RCC 7860 (cell line): ENCODE measurements at regions not wholly inside any gene's neighbourhood (a gene's known extent, or its start where the extent isn't known, plus 50 kb on each side); places are given as distances from the start of the nearest gene placed in this dataset.
"Not testable (repeated sequence)": the region's sequence is repeated elsewhere in the genome, so short reads cannot be mapped to it uniquely, and the experiment has no call there.

ENCODE experiments used
- DNase-seq: peaks from one replicate; pipeline ENCODE4 v3.0.0-alpha.2; 2015; ENCODE audit warnings: low spot score
- FAIRE-seq: peaks from 2 replicates; lab custom pipeline; 2012; peaks lifted over from hg19 to GRCh38; lab: Jason Lieb, UNC

DNA sequence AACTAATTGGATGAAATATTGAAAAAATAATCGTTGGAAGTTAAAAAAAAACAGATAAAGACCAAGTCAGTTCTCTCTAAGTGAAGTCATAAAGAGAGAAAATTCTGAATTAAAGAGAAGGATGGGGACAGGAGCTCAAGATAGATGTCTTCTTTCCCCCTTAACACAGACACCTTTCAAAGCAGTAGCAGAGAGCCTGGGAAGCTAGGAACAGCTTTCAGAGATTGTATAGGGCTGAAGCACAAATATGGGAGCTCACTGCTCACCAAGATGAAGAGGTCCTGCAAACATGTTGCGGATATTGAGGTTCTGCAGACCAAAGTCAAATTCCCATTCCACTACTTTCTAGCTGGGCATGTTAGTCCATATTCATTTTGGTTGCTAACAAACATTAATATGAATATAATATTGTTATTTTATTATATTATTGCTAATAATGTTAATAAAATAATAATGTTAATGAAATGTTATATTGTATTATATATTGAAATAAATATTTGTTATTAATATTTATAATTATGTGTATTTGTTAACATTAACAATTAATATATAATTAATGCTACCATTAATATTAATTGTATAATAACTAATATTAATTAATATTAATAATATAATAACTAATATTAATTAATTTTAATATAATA lies 319.1 kb downstream of the OXSM start:
- peak; percentile 90 for FAIRE-seq
- no peak for DNase-seq

DNA sequence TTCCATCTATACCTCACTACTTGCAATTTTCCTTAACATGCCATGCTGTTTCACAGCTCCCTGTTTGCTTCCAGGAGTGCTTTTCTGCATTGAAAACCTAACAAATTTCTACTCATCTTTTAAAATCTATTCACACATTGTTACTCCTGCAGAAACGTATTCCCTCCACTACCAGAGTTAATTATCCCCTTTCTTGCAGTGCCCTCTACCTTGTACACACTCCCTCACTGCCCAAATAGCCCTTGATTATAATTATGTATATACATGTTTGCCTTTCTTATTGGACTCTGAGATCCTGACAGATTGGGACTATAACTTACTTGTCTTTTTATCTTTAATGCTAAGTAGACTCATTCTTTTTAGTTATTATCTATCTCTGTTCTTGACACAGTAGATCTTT lies 325.0 kb downstream of the OXSM start:
- no peak for FAIRE-seq
- DNase-seq: no peak

DNA sequence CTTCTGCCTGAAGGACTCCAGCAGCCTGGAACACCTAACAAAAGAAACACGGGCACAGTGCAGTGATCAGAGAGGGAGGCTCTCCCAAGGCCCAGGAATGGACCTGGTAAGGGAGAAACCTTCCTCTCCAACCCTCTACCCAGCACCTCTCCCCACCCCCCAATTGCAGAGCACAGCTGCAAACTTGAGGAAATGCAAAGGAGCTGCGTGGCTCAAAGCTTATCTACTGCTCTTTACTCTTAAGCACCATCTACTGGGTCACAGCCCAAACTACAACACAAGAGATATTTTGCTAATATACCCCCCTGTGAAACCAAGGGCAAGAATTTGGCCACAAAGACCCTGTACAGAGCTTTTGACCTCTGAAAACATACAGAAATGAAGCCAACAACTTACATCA lies 328.3 kb downstream of the OXSM start:
- no peak for FAIRE-seq
- no peak for DNase-seq

DNA sequence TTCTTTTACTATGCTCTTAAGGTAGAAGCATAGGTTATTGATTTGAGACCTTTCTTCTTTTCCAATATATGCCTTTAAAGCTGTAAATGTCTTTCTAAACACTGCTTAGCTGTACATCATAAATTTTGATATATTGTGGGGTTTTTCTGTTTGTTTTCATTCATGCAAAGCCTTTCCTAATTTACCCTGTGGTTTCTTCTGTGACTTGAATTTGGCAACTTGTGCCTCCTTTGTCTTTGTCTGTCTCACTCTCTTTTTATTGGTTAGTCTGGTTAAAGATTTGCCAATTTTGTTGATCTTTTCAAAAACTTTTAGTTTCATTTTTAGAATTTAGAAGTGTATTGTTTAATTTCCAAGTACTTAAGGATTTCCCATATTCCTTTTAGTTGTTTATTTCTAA lies 343.1 kb downstream of the OXSM start:
- FAIRE-seq (no peak), DNase-seq (no peak)

DNA sequence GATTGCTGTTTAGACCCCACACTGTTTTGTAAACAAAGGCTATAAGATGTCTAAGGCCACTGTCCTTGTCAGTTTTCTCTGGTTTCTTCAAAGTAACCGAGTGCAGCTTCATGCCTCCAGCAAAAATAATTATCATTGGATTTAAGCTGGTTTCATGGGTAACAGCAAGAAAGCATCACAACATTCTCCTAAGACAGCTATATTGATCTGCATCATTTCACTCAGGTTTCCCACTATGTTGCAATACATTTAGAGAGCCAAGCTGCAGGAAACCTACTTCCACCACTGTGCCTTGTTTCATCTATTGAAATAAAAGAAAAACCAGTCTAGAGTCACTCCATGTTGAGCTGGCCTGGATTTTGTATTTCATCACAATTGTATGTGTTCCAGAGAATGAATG lies 351.4 kb downstream of the OXSM start:
- DNase-seq (no peak), FAIRE-seq (no peak)

DNA sequence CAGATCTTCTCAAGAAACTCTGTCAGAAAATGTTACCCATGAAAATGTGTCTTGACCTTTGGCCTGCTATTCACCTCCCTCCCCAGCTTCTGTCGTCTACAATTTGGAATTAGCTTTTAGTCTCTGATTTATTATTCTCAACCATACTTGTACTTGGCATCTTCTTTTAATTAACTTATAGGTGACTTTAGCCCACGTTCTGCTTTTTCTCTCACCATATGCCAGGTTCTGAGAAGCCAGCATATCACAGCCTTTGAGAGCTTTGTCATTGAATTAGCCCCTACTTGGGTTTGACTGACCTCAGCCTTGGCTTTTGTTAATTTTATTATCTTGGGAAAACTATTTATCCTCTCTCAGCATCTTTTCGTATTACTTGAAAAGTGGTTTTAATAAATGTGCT lies 355.9 kb downstream of the OXSM start:
- no peak for DNase-seq
- FAIRE-seq: no peak

DNA sequence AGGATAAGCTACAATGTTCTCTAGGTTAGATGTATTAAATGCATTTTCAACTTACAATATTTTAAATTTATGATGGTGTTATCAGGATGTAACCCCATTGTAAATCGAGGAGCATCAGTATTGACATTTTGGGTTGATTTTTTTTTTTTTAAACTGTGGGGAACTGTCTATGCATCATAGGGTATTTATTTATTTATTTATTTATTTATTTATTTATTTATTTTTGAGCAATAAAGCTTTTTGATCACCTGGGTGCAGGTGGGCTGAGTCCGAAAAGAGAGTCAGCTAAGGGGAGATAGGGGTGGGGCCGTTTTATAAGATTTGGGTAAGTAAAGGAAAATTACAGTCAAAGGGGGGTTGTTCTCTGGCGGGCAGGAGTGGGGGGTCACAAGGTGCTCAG lies 367.5 kb downstream of the OXSM start:
- DNase-seq, FAIRE-seq: not testable (repeated sequence)

DNA sequence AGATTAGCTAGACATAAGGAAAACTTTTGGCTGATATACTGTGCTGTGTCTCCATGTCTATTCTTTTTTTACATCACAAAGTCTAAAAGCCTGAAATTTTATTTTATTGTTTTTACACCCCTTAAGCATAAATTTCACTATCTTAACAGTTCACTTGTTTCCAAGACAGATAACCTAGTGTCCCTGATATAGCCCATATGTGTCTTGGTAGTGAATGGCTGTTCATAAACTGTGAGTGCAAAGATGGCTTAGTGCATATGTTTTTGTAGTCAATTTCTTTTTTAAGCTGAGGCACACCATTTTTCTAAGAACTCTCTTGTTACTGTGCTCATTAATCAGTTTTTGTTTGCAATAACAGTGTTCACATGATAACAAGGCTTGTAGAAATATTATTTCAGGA lies 381.1 kb downstream of the OXSM start:
- no peak for DNase-seq
- FAIRE-seq: no peak

DNA sequence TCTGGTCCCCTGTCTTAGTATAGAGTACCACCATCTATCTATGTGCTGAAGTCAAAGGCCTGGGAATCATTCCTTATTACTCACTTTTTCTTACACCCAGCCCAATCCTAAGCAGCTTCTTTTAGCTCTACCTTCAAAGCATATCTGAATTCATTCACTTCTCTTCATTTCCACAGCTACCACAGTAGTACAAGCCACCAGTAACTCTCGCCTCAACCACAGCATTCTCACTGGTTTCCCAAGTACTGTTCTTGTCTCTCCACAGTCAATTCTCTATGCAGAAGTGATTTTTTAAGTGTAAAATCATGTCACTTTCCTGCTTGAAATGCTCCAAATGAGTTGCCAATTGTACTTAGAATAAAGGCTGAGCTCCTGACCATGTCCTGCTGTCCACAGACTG lies 401.7 kb downstream of the OXSM start:
- FAIRE-seq (no peak), DNase-seq (no peak)

DNA sequence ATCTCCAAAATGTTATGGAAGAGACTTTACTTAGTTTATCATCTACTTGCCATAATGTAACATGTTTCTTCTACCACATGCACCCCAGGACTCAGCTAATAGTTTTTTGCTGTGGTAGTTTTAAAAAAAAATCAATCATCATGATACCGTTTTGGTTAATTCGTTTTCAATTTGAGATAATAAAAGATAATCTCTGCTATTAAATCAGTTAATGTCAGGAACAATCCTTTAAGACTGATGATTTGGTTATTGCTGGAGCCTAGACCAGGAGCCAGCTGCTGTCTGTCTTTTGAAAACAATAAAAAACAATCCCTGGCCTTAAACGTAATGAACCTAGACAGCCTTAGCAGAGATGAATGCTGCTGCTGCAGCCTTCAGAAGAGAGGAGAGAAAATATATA lies 403.7 kb downstream of the OXSM start:
- DNase-seq (no peak), FAIRE-seq (no peak)

DNA sequence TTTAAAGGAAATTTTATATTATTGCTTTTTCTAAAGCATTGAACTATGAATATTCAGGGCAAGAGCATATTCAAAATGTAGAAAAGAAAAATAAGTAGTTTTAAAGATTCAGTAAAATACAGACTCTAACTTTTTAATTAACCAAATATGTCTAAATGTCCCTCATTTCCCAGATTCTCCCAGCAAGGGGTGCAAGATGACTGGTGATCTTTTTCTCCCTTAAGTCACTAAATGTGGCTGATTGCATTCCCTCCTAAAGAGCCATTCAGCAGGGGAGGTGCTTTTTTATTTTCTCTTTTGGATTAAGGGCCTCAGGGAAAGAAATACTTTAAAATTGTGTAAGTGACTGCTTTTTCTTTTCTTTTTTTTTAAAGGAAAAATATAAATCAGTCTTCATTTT lies 406.9 kb downstream of the OXSM start:
- DNase-seq (no peak), FAIRE-seq (no peak)

DNA sequence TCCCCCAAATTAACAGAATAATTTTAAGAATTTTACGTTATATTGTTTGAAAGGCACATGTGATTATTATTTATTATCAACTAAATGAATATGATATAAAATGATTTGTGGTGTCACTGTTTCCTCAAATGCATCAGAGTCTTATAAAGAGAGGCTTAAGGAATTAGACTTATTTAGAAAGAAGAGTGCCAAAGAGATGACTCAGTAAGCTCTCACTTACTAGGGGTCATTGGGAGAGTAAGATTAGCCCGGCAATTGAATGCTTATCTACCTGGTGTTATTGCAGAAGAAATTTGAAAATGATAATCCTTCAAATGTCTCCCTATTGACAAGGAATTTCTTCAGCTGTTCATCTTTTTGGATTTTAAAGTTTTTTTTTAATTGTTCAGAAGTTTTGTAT lies 408.7 kb downstream of the OXSM start:
- no peak for FAIRE-seq
- no peak for DNase-seq

DNA sequence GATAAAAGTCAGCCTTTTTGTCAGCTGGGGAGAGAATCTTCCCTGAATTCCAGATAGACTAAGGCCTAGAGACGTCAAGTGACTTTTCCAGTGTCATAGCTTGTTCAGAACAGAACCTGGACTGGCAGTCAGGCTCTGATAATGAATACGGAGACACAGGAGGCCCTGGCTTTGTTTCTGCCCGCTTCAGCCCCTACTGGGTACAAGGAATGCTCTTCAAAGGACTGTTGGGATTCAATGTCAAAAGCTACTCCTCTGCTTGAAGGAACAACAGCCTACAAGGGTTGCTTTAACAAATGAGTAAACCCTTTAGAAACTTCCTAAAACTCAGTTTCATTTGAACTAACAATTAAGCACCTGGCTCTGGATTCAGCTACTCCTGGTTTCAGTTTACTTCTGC lies 412.3 kb downstream of the OXSM start:
- FAIRE-seq (no peak), DNase-seq (no peak)

DNA sequence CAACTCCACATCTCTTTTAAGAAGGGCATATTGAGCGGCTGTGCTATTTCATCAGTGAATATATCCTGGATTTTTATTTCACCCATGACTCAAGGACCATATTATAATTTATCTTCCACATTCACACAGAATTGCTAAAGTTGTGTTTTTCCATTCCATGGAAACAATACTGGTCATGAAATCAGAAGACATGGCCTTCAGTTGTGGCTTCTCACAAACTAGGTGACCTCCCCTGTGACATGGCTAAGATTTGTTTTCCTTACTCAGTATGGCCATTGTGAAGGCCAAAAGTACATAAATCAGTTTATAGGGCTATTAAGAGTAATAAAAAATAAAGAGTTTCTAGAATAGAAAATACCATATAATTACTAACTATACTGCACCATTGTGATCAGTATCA lies 415.6 kb downstream of the OXSM start:
- FAIRE-seq (no peak), DNase-seq (no peak)

DNA sequence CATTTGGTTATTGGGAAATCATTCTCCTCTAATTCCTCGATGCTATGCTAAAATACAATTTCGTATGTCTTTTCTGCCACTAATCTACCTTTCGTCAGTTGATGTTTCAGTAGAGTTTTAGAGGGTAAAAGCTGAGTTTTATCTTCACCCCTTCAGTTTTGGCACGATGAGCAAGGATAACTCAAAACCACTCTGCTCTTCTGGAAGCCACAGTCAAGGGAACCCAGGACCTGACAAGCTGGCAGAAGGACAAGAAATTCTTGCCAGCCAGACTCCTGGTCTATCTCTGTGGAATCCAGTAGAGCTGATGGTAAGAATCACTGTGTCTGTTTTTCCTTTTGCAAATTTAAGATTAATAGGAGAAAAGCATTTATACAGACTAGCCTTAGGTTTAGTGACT lies 414.4 kb upstream of the LRRC3B start:
- no peak for FAIRE-seq
- no peak for DNase-seq

DNA sequence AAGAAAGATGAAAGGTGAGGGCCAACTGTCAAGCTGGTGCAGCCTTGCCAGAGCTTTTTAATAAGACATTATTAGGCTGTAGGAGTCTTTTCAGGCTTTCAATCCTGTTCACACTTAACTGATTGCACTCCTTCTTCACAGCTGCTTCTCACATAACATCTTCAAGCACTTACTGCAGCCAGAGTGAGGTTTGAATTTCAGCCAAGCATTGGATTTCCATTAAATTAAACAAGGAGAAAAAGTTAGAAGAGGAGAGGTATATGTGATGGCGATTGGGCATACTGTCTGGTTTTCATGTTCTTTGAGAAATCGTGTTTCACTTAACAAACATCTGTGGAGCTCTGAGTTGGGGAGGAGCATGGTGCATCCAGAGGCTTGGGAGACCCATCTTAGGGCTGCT lies 392.8 kb upstream of the LRRC3B start:
- DNase-seq (no peak), FAIRE-seq (no peak)

DNA sequence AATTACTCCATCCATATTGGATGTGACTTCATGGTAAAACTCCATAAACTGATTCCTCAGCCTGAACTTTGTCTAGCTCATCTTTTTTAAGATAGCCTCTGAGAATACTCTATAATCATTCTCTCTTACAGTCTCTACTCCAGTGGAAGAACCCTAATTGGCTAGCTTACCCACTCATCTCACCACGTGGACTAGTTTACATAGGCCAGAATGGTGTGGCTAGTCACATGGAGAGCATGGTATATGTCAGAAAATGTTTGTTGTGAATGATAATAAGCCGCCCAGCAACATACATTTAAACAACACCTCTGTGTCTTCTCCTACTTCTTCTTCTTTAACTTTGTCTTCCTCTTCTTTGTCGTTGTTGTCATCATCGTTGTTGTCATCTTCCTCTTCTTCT lies 389.2 kb upstream of the LRRC3B start:
- FAIRE-seq (no peak), DNase-seq (no peak)

DNA sequence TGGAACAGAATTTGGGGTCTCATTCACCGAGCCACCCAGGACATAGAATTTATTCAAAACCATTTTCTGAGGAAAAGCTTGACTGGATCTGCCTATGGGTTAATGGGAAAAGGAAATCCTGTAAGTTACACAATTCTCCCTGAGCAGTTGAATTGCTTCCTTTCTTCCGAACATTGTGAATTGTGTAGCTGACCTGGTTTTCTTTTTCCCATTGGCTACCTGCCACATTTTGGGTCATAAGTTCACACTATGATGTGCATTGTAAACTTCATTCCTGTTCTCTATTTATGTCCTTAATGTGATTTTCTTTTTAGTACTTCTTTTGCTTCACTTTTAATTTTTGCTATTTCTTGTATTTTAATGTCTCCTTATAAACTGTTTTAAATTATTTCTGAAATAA lies 386.0 kb upstream of the LRRC3B start:
- no peak for DNase-seq
- no peak for FAIRE-seq

DNA sequence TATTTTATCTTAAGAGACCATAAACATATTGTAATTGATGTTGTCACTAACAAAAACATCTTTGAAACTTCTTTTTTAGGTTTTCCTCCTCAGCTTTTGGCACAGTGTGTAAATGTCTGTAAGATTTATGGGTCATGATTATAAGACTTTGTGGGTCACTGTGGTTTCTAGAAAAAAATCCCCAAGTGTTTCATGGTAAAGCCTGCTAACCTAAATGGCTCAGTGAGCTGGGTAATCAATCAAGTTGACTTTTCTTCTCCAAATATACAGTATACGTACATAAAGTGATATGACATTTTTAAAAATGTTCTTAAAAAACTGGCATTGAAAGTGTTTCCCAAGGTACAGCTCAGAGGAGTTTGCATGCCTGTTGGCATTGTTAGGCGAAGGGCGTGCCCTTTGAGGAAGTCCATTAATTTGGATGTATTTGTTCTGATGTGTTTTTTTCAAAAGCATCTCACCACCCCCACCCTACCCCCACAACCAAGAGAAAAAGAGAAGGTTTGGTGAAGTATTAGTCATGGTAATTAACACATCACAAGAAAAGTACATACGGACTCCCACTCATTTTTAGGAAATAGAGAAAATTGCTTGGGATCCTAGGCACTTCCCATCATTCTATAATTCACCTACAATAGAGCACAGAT lies 385.4 kb upstream of the LRRC3B start:
- no peak for FAIRE-seq

DNA sequence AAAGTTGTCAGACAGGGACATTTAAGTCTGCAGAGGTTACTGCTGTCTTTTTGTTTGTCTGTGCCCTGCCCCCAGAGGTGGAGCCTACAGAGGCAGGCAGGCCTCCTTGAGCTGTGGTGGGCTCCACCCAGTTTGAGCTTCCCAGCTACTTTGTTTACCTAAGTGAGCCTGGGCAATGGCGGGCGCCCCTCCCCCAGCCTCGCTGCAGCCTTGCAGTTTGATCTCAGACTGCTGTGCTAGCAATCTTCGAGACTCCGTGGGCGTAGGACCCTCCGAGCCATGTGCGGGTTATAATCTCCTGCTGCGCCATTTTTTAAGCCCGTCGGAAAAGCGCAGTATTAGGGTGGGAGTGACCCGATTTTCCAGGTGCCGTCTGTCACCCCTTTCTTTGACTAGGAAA lies 378.0 kb upstream of the LRRC3B start:
- not testable (repeated sequence) for DNase-seq, FAIRE-seq

More for the DNA sequence above, 385.4 kb upstream of the LRRC3B start:
- DNase-seq: no peak

DNA sequence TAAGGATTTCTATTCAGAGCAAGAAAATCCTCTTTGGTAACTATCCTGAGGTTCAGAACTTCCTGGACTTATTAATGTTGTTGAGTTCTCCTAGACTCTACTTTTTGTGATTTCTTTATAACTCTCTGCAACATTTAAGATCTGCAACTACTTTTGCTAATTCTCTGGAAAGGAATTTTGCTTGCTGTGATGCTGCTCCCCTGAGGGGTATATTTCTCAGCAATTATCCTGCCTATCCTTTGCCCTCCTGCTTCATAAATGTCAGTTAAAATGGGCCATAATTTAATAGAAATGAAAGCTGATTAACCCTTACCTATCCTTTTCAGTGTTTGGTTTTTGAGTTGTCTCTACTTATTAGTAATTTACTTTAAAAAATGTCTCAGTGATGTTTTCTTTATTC lies 377.3 kb upstream of the LRRC3B start:
- no peak for DNase-seq
- no peak for FAIRE-seq

DNA sequence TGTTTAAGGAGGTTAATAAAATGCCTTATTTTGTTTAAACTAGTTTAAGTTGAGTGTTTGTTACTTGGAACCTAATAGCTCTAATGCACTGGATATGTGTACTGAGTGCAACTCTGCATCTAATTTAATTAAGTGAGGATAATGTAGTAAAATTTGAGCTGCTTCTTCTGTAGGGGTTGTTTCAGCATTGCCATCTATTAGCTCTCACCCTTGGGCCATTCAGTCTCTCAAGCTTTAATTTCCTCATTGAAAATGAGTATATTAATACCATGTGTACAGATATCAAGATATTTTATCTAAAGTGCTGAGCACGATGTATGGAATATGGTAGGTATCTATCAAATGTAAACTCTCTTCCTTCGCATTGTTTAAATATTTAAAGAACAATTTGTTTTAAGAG lies 375.7 kb upstream of the LRRC3B start:
- FAIRE-seq (no peak), DNase-seq (no peak)

DNA sequence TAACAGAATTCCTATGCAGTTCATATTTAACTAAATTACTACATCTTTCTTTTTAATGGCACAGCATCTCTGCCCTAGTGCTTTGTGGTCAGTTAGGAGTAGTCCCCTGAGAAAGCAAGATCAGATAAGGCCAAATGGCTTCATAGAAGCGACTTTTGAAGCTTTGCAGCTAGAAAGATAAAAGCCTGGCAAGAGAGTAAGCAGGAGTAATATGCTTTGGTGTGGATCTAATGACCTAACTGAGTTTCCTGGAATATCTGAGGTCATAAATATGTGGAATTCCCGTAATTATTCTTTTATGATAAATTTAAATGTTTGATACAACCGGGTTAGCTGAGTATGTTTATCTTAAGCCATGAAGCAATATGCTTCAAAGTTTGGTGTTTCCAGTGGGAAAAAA lies 374.9 kb upstream of the LRRC3B start:
- DNase-seq (no peak), FAIRE-seq (no peak)
